SW 1271 (cell line): ENCODE measurements at regions not wholly inside any gene's neighbourhood (a gene's known extent, or its start where the extent isn't known, plus 50 kb on each side); places are given as distances from the start of the nearest gene placed in this dataset.

Experiments used
- DNase-seq, 2 experiments: peaks; one replicate each; lab custom pipeline; 2025; lab: John Stamatoyannopoulos, UW

GRCh38 chr9:79015951-79016350, 555.8 kb upstream of the TLE4 start:
- DNase-seq: no peak

- DNase-seq: no peak
These were observed 551.5 kb upstream of the TLE4 start for GRCh38 chr9:79020276-79020675.

- no peak for DNase-seq
These were observed 550.7 kb upstream of the TLE4 start for GRCh38 chr9:79021084-79021483.

- DNase-seq: peak; percentile 74 to 93
These were observed 548.6 kb upstream of the TLE4 start for GRCh38 chr9:79023134-79023580.

- no peak for DNase-seq
These were observed 545.4 kb upstream of the TLE4 start for GRCh38 chr9:79026316-79026715.

- DNase-seq: peak in 1 of 2 experiments; percentile 39
These were observed 543.7 kb upstream of the TLE4 start for GRCh38 chr9:79028101-79028500.

- no peak for DNase-seq
These were observed 537.2 kb upstream of the TLE4 start for GRCh38 chr9:79034583-79034982.

- DNase-seq: no peak
These were observed 534.4 kb upstream of the TLE4 start for GRCh38 chr9:79037338-79037737.

GRCh38 chr9:79040671-79041070, 531.1 kb upstream of the TLE4 start:
- no peak for DNase-seq

- DNase-seq: no peak
These were observed 530.5 kb upstream of the TLE4 start for GRCh38 chr9:79041266-79041665.

- DNase-seq: no peak
These were observed 527.8 kb upstream of the TLE4 start for GRCh38 chr9:79043916-79044315.

- no peak for DNase-seq
These were observed 525.4 kb upstream of the TLE4 start for GRCh38 chr9:79046401-79046800.

- DNase-seq: no peak
These were observed 522.4 kb upstream of the TLE4 start for GRCh38 chr9:79049371-79049770.

GRCh38 chr9:79053598-79053997, 518.2 kb upstream of the TLE4 start:
- DNase-seq: no peak

GRCh38 chr9:79054500-79054899, 517.3 kb upstream of the TLE4 start:
- no peak for DNase-seq

GRCh38 chr9:79056041-79056440, 515.7 kb upstream of the TLE4 start:
- no peak for DNase-seq

GRCh38 chr9:79057576-79057975, 514.2 kb upstream of the TLE4 start:
- DNase-seq: no peak

GRCh38 chr9:79060766-79061165, 511.0 kb upstream of the TLE4 start:
- no peak for DNase-seq

GRCh38 chr9:79061752-79062616, 509.8 kb upstream of the TLE4 start:
- DNase-seq: no peak

GRCh38 chr9:79073201-79073600, 498.6 kb upstream of the TLE4 start:
- DNase-seq: no peak

GRCh38 chr9:79080536-79080935, 491.2 kb upstream of the TLE4 start:
- DNase-seq: no peak

- no peak for DNase-seq
These were observed 488.1 kb upstream of the TLE4 start for GRCh38 chr9:79083621-79084020.

- DNase-seq: no peak
These were observed 484.6 kb upstream of the TLE4 start for GRCh38 chr9:79087133-79087532.

- DNase-seq: no peak
These were observed 482.7 kb upstream of the TLE4 start for GRCh38 chr9:79089054-79089560.
